ENCODE measurements at regions not wholly inside any gene's neighbourhood (a gene's known extent, or its start where the extent isn't known, plus 50 kb on each side); places are given as distances from the start of the nearest gene placed in this dataset.

DNA sequence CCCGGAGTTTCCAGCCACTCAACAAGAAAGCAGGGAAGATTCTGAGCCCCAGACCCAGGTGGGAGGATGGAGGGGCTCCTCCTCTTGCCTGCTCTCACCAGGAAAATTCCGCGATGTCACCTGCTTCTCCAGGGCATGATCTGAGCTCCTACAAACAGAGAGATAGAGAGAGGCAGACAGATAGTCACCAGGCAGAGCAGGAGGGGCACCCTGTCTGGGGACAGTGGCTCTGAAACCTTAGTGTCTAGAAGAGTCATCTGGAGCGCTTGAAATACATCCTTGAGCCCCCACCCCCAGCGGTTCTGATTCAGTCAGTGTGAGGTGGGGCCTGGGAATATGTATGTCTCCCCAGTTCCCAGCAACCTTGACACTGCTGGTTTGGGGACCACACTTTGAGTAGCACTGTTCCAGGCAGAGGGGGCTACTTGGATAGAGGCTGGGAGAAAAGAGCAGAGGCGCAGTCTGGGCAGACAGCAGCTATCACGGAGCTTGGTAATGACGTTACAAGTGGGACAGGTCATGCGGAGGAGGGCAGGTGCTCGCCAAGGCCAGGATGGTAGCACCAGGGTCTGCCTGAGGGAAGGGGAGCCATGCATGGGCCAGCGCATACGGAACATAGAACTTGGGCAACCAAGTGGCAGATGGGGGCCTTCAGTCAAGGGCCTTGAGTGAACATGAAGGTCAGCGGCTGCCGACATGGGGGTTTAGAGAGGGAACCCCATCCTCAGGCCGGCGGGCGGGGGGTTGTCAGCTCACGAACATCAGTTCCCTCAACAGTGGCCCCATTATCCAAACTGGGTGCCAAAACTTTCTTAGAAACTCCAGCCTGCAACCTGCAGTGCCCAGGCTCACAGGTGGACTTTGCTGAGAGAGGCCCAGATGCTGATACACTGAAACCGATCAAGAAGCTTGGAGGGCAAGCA lies 60.9 kb upstream of the MYEOV start:
- no peaks in the 10 kb centered on the region for H3K36me3 ChIP-seq (ENCODE audit: control insufficient read depth in 4 of 4, insufficient read depth in 3 of 4, low read depth in 1 of 4, low read length in 3 of 4)
- H3K27ac ChIP-seq (ENCODE audit: low read depth in 1 of 2, low read length in 2 of 2) = no peak overlapping the region
- H3K27me3 ChIP-seq (ENCODE audit: control insufficient read depth in 4 of 4, insufficient read depth in 4 of 4, low read length in 3 of 4) = peaks cover 0 to 2% (median 0%) of the 10 kb centered on the region in 4 donors
- TF ChIP-seq, protein P1, sequence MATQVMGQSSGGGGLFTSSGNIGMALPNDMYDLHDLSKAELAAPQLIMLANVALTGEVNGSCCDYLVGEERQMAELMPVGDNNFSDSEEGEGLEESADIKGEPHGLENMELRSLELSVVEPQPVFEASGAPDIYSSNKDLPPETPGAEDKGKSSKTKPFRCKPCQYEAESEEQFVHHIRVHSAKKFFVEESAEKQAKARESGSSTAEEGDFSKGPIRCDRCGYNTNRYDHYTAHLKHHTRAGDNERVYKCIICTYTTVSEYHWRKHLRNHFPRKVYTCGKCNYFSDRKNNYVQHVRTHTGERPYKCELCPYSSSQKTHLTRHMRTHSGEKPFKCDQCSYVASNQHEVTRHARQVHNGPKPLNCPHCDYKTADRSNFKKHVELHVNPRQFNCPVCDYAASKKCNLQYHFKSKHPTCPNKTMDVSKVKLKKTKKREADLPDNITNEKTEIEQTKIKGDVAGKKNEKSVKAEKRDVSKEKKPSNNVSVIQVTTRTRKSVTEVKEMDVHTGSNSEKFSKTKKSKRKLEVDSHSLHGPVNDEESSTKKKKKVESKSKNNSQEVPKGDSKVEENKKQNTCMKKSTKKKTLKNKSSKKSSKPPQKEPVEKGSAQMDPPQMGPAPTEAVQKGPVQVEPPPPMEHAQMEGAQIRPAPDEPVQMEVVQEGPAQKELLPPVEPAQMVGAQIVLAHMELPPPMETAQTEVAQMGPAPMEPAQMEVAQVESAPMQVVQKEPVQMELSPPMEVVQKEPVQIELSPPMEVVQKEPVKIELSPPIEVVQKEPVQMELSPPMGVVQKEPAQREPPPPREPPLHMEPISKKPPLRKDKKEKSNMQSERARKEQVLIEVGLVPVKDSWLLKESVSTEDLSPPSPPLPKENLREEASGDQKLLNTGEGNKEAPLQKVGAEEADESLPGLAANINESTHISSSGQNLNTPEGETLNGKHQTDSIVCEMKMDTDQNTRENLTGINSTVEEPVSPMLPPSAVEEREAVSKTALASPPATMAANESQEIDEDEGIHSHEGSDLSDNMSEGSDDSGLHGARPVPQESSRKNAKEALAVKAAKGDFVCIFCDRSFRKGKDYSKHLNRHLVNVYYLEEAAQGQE (IDR thresholded peaks at IDR 0.05) = no peak
- TF ChIP-seq FOXA1 (IDR thresholded peaks at IDR 0.05) (no peak), YY1 (IDR thresholded peaks at IDR 0.05) (no peak), HNF4G (IDR thresholded peaks at IDR 0.05) (no peak)
- TF ChIP-seq, protein P2, sequence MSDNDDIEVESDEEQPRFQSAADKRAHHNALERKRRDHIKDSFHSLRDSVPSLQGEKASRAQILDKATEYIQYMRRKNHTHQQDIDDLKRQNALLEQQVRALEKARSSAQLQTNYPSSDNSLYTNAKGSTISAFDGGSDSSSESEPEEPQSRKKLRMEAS (IDR thresholded peaks at IDR 0.05) = no peak
- no peak for DNase-seq (ENCODE audit: low spot score)
- no peak overlapping the region for H3K9ac ChIP-seq (ENCODE audit: low read depth in 1 of 2, low read length in 2 of 2)
- H3K4me1 ChIP-seq (ENCODE audit: control insufficient read depth in 4 of 4, insufficient read depth in 4 of 4, low read length in 3 of 4) = no peaks in the 10 kb centered on the region
- 95% methylated on average over 19 of the region's 19 CpGs for WGBS
- no peak overlapping the region for H3K4me3 ChIP-seq (ENCODE audit: low read depth in 1 of 3, low read length in 3 of 3)
- no peaks in the 10 kb centered on the region for H3K9me3 ChIP-seq (ENCODE audit: control insufficient read depth in 4 of 4, low read length in 3 of 4)

DNA sequence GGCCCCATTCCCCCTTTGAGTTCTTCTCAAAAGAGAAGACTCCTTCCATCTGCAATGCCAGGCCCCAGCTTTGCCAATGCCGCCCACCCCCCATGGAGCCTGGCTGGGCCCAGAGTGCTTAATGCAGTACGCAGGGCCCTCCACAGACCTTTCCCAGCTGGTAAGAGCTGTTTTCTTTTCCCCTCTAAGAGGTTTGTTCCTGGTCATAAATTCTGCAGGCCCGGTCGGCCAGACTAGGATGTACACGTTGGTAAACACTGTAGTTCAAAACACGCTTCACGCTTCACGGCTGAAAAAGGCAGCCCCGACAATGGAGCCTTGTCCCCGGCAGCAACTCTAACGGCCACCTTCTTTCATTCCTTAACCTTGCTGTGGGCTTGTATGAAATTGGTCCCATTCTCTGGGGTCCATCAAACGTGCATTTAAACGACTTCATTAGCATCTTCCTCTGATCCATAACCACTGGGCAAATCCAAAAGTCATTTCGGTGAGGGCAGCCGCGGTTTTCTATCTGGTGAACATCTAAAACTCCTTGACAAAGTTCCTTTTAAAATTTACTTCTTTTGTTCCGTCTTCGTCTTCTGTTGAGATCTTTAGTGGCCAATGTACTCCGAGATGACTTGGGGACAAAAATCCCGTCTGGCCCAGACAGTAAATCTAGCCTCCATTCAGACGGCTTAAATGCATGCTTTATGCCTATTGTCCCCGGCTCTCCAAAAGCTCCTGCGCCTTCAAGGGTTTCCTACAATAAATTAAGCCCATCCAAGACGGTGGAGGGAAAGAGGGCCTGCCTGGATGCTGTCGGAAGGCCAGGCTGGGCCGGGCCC lies 60.0 kb upstream of the MYEOV start:
- DNase-seq (ENCODE audit: low spot score) = no peak
- H3K27me3 ChIP-seq (ENCODE audit: control insufficient read depth in 4 of 4, insufficient read depth in 4 of 4, low read length in 3 of 4) = peaks cover 0 to 2% (median 0%) of the 10 kb centered on the region in 4 donors
- no peak overlapping the region for H3K4me3 ChIP-seq (ENCODE audit: low read depth in 1 of 3, low read length in 3 of 3)
- WGBS = 95% methylated on average over 26 of the region's 26 CpGs
- H3K4me1 ChIP-seq (ENCODE audit: control insufficient read depth in 4 of 4, insufficient read depth in 4 of 4, low read length in 3 of 4) = no peaks in the 10 kb centered on the region
- TF ChIP-seq EGR1 (IDR thresholded peaks at IDR 0.05; ENCODE audit: low read depth in 2 of 2) (no peak), NR2F2 (IDR thresholded peaks at IDR 0.05) (no peak), FOXA2 (IDR thresholded peaks at IDR 0.05) (no peak), RXRA (IDR thresholded peaks at IDR 0.05) (no peak), TAF1 (conservative IDR thresholded peaks at IDR 0.05) (no peak), FOXA1 (IDR thresholded peaks at IDR 0.05) (no peak), JUND (IDR thresholded peaks at IDR 0.05) (no peak), RAD21 (IDR thresholded peaks at IDR 0.05) (no peak), HNF4G (IDR thresholded peaks at IDR 0.05) (no peak), HNF4A (conservative IDR thresholded peaks at IDR 0.05) (no peak)
- TF ChIP-seq, protein P3, sequence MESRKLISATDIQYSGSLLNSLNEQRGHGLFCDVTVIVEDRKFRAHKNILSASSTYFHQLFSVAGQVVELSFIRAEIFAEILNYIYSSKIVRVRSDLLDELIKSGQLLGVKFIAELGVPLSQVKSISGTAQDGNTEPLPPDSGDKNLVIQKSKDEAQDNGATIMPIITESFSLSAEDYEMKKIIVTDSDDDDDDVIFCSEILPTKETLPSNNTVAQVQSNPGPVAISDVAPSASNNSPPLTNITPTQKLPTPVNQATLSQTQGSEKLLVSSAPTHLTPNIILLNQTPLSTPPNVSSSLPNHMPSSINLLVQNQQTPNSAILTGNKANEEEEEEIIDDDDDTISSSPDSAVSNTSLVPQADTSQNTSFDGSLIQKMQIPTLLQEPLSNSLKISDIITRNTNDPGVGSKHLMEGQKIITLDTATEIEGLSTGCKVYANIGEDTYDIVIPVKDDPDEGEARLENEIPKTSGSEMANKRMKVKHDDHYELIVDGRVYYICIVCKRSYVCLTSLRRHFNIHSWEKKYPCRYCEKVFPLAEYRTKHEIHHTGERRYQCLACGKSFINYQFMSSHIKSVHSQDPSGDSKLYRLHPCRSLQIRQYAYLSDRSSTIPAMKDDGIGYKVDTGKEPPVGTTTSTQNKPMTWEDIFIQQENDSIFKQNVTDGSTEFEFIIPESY (IDR thresholded peaks at IDR 0.05) = no peak
- TF ChIP-seq, protein P1 (IDR thresholded peaks at IDR 0.05) = no peak
- H3K9ac ChIP-seq (ENCODE audit: low read depth in 1 of 2, low read length in 2 of 2) = no peak overlapping the region
- H3K9me3 ChIP-seq (ENCODE audit: control insufficient read depth in 4 of 4, low read length in 3 of 4) = no peaks in the 10 kb centered on the region
- H3K36me3 ChIP-seq (ENCODE audit: control insufficient read depth in 4 of 4, insufficient read depth in 3 of 4, low read depth in 1 of 4, low read length in 3 of 4) = no peaks in the 10 kb centered on the region
- no peak overlapping the region for H3K27ac ChIP-seq (ENCODE audit: low read depth in 1 of 2, low read length in 2 of 2)
